ENCODE measurements at regions not wholly inside any gene's neighbourhood (a gene's known extent, or its start where the extent isn't known, plus 50 kb on each side); places are given as distances from the start of the nearest gene placed in this dataset.

DNA sequence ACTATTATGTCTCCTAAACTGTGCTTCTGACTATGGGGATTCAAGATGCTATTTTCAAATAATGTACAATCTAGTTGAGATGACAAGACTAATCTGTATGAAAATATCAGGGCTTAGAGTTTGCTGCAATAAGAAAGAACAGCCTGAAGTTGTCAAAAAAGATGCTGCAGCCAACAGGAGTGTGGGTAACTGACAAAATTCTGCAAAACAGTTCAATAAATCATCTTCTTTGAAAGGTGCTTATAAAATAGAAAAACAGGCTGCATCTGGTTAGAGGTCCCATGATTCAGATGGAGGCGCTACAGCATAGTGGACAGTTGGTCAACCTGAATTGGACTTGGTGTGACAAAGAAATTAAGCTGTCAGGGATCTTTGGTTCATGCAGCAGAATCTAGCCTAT is 511.0 kb downstream of the XPNPEP1 start:
- H3K4me3 ChIP-seq (ENCODE audit: low read depth, low read length), result no peak overlapping the region
- no peaks in the 10 kb centered on the region for H3K36me3 ChIP-seq (ENCODE audit: control insufficient read depth, insufficient read depth, low read length)
- WGBS (ENCODE audit: insufficient coverage), result 83% methylated on average over 1 of the region's 1 CpG
- no peaks in the 10 kb centered on the region for H3K4me1 ChIP-seq (ENCODE audit: control insufficient read depth, insufficient read depth, low read length)
- no peaks in the 10 kb centered on the region for H3K9me3 ChIP-seq (ENCODE audit: control insufficient read depth, insufficient read depth, low read length)
- peak in 1 of 6 donors; percentile 51 for DNase-seq (ENCODE audit: low read depth in 4 of 6, low spot score in 6 of 6)
- no peak overlapping the region for H3K27ac ChIP-seq (ENCODE audit: low read depth, low read length)
- H3K27me3 ChIP-seq (ENCODE audit: control insufficient read depth, insufficient read depth, low read length), result no peaks in the 10 kb centered on the region

DNA sequence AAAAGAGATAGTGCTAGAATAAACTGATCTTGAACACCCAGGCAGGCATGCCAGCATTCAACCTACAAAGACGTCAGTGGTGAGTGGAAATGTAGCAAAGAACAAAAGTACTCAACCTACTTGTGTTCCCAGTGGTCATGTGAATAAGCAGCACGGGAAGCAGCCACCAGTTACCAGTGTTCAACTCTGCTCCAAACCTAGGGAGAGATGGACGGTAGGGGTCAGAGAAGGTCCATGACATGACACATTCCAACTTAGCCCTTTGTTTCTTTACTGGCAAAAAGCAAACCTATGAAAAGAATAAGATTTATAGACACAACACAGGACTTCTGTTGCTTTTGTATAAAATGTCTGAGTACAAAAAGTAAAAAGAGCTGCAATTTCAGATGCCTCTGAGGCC is 511.4 kb downstream of the XPNPEP1 start:
- DNase-seq (ENCODE audit: low read depth in 4 of 6, low spot score in 6 of 6), result peak in 2 of 6 donors; percentile 27 to 55
- Histone ChIP-seq H3K9me3 (ENCODE audit: control insufficient read depth, insufficient read depth, low read length) (no peaks in the 10 kb centered on the region), H3K27ac (ENCODE audit: low read depth, low read length) (no peak overlapping the region), H3K4me1 (ENCODE audit: control insufficient read depth, insufficient read depth, low read length) (no peaks in the 10 kb centered on the region), H3K27me3 (ENCODE audit: control insufficient read depth, insufficient read depth, low read length) (no peaks in the 10 kb centered on the region), H3K36me3 (ENCODE audit: control insufficient read depth, insufficient read depth, low read length) (no peaks in the 10 kb centered on the region), H3K4me3 (ENCODE audit: low read depth, low read length) (no peak overlapping the region)
- WGBS (ENCODE audit: insufficient coverage), result no CpG with 5 or more reads among the region's 3 CpGs

- no peaks in the 10 kb centered on the region for H3K36me3 ChIP-seq (ENCODE audit: control insufficient read depth, insufficient read depth, low read length)
- no peaks in the 10 kb centered on the region for H3K9me3 ChIP-seq (ENCODE audit: control insufficient read depth, insufficient read depth, low read length)
- no peak overlapping the region for H3K27ac ChIP-seq (ENCODE audit: low read depth, low read length)
- H3K27me3 ChIP-seq (ENCODE audit: control insufficient read depth, insufficient read depth, low read length), result no peaks in the 10 kb centered on the region
- no peak for DNase-seq (ENCODE audit: low read depth in 4 of 6, low spot score in 6 of 6)
- WGBS (ENCODE audit: insufficient coverage), result no CpG with 5 or more reads among the region's 2 CpGs
- no peaks in the 10 kb centered on the region for H3K4me1 ChIP-seq (ENCODE audit: control insufficient read depth, insufficient read depth, low read length)
- no peak overlapping the region for H3K4me3 ChIP-seq (ENCODE audit: low read depth, low read length)
Observed at GRCh38 chr10:109405338-109405737, 518.0 kb downstream of the XPNPEP1 start.

DNA sequence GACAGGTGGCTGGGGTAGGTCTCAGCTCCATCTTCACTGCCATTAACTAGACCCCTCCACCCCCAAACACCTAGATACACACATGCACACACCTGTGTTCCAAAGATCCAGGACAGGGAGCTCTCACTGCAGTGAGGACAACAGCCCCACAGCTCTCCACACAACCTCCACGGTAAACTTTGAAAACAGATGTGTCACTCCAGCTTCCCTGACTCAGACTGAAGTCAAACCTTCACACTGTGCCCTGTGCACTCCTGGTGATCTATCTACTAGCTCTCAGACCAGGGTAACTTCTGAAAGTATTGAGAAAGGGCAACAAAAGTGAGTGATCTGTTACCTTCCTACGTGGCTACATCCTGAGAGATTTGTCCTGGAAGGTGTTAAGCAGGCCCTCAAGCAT is 519.8 kb downstream of the XPNPEP1 start:
- Histone ChIP-seq H3K27ac (ENCODE audit: low read depth, low read length) (no peak overlapping the region), H3K9me3 (ENCODE audit: control insufficient read depth, insufficient read depth, low read length) (no peaks in the 10 kb centered on the region), H3K4me3 (ENCODE audit: low read depth, low read length) (no peak overlapping the region), H3K27me3 (ENCODE audit: control insufficient read depth, insufficient read depth, low read length) (no peaks in the 10 kb centered on the region), H3K36me3 (ENCODE audit: control insufficient read depth, insufficient read depth, low read length) (no peaks in the 10 kb centered on the region), H3K4me1 (ENCODE audit: control insufficient read depth, insufficient read depth, low read length) (no peaks in the 10 kb centered on the region)
- no peak for DNase-seq (ENCODE audit: low read depth in 4 of 6, low spot score in 6 of 6)
- WGBS (ENCODE audit: insufficient coverage), result 86% methylated on average over 1 of the region's 2 CpGs

DNA sequence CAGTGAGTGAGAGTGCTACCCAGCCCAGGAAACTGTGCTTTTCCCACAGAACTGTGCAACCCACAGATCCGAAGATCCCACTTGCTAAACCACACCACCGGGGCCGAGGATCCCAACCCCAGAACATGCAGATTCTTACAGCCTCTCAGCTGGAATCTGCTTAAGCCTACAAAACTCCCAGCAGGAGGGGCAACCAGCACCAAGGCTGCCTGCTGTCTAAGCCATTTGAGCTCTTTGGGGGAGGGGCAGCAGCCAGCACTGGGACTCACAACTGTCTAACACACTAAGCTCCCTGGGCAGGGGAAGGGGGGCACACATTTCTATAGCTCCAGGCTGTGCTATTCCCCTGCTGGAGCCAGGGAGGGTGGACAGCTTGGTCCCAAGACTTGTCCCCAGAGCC is 529.9 kb downstream of the XPNPEP1 start:
- Histone ChIP-seq H3K27me3 (ENCODE audit: control insufficient read depth, insufficient read depth, low read length) (no peaks in the 10 kb centered on the region), H3K36me3 (ENCODE audit: control insufficient read depth, insufficient read depth, low read length) (no peaks in the 10 kb centered on the region), H3K4me3 (ENCODE audit: low read depth, low read length) (no peak overlapping the region), H3K27ac (ENCODE audit: low read depth, low read length) (no peak overlapping the region), H3K4me1 (ENCODE audit: control insufficient read depth, insufficient read depth, low read length) (no peaks in the 10 kb centered on the region), H3K9me3 (ENCODE audit: control insufficient read depth, insufficient read depth, low read length) (no peaks in the 10 kb centered on the region)
- no peak for DNase-seq (ENCODE audit: low read depth in 4 of 6, low spot score in 6 of 6)
- 33% methylated on average over 3 of the region's 3 CpGs for WGBS (ENCODE audit: insufficient coverage)

DNA sequence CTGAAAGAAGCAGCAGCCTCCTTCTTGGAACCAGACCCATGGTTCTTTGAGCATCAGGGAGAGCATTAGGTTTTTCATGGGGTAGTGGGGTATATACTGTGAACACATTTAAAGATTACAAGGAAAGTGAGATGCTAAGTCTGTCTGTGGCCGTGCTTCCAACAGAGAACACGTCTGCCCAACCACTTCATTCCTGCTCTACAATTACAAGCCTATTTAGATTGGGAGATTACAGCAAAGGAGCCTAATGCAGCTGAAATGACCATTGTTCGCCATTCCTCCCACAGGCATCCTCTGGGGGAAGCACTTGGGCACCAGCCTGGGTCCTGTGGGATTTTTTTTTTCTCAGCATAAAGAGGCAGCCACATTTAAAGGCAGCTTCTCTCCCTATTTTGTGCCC is 536.4 kb downstream of the XPNPEP1 start:
- H3K36me3 ChIP-seq (ENCODE audit: control insufficient read depth, insufficient read depth, low read length), result no peaks in the 10 kb centered on the region
- no peak for DNase-seq (ENCODE audit: low read depth in 4 of 6, low spot score in 6 of 6)
- no peaks in the 10 kb centered on the region for H3K27me3 ChIP-seq (ENCODE audit: control insufficient read depth, insufficient read depth, low read length)
- H3K4me3 ChIP-seq (ENCODE audit: low read depth, low read length), result no peak overlapping the region
- no peak overlapping the region for H3K27ac ChIP-seq (ENCODE audit: low read depth, low read length)
- H3K4me1 ChIP-seq (ENCODE audit: control insufficient read depth, insufficient read depth, low read length), result no peaks in the 10 kb centered on the region
- no CpG with 5 or more reads among the region's 3 CpGs for WGBS (ENCODE audit: insufficient coverage)
- H3K9me3 ChIP-seq (ENCODE audit: control insufficient read depth, insufficient read depth, low read length), result no peaks in the 10 kb centered on the region

DNA sequence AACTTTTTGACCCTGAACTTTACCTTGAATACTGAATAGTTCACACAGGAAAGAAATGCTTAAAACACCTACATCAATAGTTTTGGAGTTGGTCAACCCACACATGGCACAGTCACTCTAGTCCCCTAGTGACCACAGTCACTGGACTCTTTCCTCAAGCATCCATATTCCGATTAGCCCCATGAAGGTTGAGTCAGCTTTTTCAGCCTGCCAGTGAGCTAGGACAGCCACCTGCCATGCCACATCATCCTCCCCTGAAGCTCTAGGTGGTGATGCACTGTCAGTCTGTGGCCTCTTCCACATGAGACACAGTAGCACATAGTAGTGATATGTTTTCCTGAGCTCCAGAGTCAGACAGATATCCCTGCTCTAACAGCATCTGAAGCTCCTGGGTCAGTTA is 537.2 kb downstream of the XPNPEP1 start:
- Histone ChIP-seq H3K4me1 (ENCODE audit: control insufficient read depth, insufficient read depth, low read length) (no peaks in the 10 kb centered on the region), H3K36me3 (ENCODE audit: control insufficient read depth, insufficient read depth, low read length) (no peaks in the 10 kb centered on the region), H3K27me3 (ENCODE audit: control insufficient read depth, insufficient read depth, low read length) (no peaks in the 10 kb centered on the region), H3K9me3 (ENCODE audit: control insufficient read depth, insufficient read depth, low read length) (no peaks in the 10 kb centered on the region), H3K27ac (ENCODE audit: low read depth, low read length) (no peak overlapping the region), H3K4me3 (ENCODE audit: low read depth, low read length) (no peak overlapping the region)
- no peak for DNase-seq (ENCODE audit: low read depth in 4 of 6, low spot score in 6 of 6)
- WGBS (ENCODE audit: insufficient coverage), result 86% methylated on average over 1 of the region's 1 CpG

- no peaks in the 10 kb centered on the region for H3K36me3 ChIP-seq (ENCODE audit: control insufficient read depth, insufficient read depth, low read length)
- no peaks in the 10 kb centered on the region for H3K4me1 ChIP-seq (ENCODE audit: control insufficient read depth, insufficient read depth, low read length)
- WGBS (ENCODE audit: insufficient coverage), result 78% methylated on average over 2 of the region's 2 CpGs
- no peaks in the 10 kb centered on the region for H3K9me3 ChIP-seq (ENCODE audit: control insufficient read depth, insufficient read depth, low read length)
- H3K27me3 ChIP-seq (ENCODE audit: control insufficient read depth, insufficient read depth, low read length), result no peaks in the 10 kb centered on the region
- no peak overlapping the region for H3K4me3 ChIP-seq (ENCODE audit: low read depth, low read length)
- no peak overlapping the region for H3K27ac ChIP-seq (ENCODE audit: low read depth, low read length)
- peak in 1 of 6 donors; percentile 74 for DNase-seq (ENCODE audit: low read depth in 4 of 6, low spot score in 6 of 6)
Observed at GRCh38 chr10:109379186-109379585, 544.1 kb downstream of the XPNPEP1 start.

DNA sequence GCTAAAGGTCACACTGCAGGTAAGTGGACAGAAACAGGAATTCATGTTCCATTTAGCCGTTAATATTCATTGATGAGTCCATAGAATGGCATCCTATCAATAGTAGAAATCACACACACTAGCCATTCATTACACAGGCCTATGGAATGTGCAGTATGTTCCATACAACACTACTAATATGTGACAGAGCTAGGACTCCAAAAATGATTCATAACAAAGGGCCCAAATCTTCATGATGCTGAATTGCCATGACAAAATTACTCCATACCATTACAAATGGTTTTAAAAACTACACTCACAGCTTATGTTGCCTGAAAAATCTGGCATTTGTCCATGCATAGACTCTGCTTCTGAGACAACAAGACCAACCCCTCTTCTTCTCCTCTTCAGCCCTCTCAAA is 549.1 kb downstream of the XPNPEP1 start:
- Histone ChIP-seq H3K4me3 (ENCODE audit: low read depth, low read length) (no peak overlapping the region), H3K4me1 (ENCODE audit: control insufficient read depth, insufficient read depth, low read length) (no peaks in the 10 kb centered on the region), H3K9me3 (ENCODE audit: control insufficient read depth, insufficient read depth, low read length) (no peaks in the 10 kb centered on the region), H3K36me3 (ENCODE audit: control insufficient read depth, insufficient read depth, low read length) (no peaks in the 10 kb centered on the region), H3K27me3 (ENCODE audit: control insufficient read depth, insufficient read depth, low read length) (no peaks in the 10 kb centered on the region), H3K27ac (ENCODE audit: low read depth, low read length) (no peak overlapping the region)
- no CpG with 5 or more reads among the region's 1 CpG for WGBS (ENCODE audit: insufficient coverage)
- DNase-seq (ENCODE audit: low read depth in 4 of 6, low spot score in 6 of 6), result no peak

- Histone ChIP-seq H3K36me3 (ENCODE audit: control insufficient read depth, insufficient read depth, low read length) (no peaks in the 10 kb centered on the region), H3K4me1 (ENCODE audit: control insufficient read depth, insufficient read depth, low read length) (no peaks in the 10 kb centered on the region), H3K27me3 (ENCODE audit: control insufficient read depth, insufficient read depth, low read length) (no peaks in the 10 kb centered on the region), H3K27ac (ENCODE audit: low read depth, low read length) (no peak overlapping the region), H3K9me3 (ENCODE audit: control insufficient read depth, insufficient read depth, low read length) (no peaks in the 10 kb centered on the region), H3K4me3 (ENCODE audit: low read depth, low read length) (no peak overlapping the region)
- 68% methylated on average over 3 of the region's 4 CpGs for WGBS (ENCODE audit: insufficient coverage)
- peak in 1 of 6 donors; percentile 53 for DNase-seq (ENCODE audit: low read depth in 4 of 6, low spot score in 6 of 6)
Observed at GRCh38 chr10:109359316-109359715, 564.0 kb downstream of the XPNPEP1 start.
